GM18517 (cell line): ENCODE measurements at regions not wholly inside any gene's neighbourhood (a gene's known extent, or its start where the extent isn't known, plus 50 kb on each side); places are given as distances from the start of the nearest gene placed in this dataset.
"Not testable (repeated sequence)": the region's sequence is repeated elsewhere in the genome, so short reads cannot be mapped to it uniquely, and the experiment has no call there.

Source experiments
- ATAC-seq: cut with Tn5 transposase; IDR thresholded peaks from one replicate; pipeline ENCODE4 v1.9.1; 2021; ENCODE audit warnings: mild to moderate bottlenecking, moderate library complexity; ENCODE audit not compliant: unreplicated experiment

GRCh38 chr2:60252581-60253150 lies 300.8 kb downstream of the BCL11A start:
- no peak for ATAC-seq

DNA sequence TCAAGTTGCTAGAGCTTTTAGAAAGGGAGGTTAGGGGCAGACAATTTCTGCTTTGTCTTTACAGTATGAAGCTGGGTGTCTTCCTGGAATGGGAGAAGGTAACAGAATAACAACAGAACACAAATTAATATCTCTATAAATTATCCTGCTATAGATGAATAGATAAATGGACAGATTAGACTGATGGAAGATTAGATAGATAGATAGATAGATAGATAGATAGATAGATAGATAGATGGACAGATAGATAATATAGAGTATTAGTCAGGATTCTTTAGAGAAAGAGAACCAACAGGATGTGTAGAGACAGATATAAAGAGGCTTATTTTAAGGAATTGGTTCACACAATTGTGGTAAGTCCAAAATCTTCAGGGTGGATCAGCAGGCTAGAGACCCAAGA lies 302.2 kb downstream of the BCL11A start:
- no peak for ATAC-seq

DNA sequence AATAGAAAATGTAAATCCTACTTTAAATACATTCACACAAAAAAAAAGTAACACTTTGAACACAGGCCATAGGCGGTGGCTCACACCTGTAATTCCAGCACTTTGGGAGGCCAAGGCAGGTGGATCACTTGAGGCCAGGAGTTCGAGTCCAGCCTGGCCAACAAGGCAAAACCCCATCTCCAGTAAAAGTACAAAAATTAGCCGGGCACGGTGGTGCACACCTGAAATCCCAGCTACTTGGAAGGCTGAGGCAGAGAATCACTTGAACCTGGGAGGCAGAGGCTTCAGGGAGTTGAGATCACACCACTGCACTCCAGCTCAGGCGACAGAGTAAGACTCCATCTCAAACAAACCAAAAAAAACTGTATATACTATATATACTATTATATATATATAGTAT lies 303.6 kb downstream of the BCL11A start:
- ATAC-seq, result no peak

- no peak for ATAC-seq
Observed at GRCh38 chr2:60247471-60247870, 306.0 kb downstream of the BCL11A start.

DNA sequence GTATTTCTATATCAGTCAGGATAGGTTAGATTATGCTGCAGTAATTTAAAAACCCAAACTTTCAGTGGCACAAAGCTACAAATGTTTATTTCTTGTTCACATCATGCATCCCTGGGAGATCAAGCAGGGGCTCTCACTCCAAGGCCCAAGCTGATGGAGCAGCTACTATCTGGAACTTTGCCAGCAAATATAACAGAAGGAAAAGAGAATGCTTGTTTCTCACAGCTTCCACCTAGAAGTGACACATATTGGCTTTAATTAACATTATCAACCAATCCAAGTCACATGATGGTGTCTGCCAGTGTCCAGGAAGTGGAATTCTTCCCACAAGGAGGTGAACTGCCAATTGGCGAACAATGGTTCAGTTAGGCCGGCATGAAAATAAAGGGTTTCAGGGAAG lies 306.9 kb downstream of the BCL11A start:
- ATAC-seq, result no peak

GRCh38 chr2:60234274-60234986 lies 319.0 kb downstream of the BCL11A start:
- ATAC-seq, result no peak

- no peak for ATAC-seq
Observed at GRCh38 chr2:60230596-60230995, 322.9 kb downstream of the BCL11A start.

- no peak for ATAC-seq
Observed at GRCh38 chr2:60230037-60230436, 323.4 kb downstream of the BCL11A start.

DNA sequence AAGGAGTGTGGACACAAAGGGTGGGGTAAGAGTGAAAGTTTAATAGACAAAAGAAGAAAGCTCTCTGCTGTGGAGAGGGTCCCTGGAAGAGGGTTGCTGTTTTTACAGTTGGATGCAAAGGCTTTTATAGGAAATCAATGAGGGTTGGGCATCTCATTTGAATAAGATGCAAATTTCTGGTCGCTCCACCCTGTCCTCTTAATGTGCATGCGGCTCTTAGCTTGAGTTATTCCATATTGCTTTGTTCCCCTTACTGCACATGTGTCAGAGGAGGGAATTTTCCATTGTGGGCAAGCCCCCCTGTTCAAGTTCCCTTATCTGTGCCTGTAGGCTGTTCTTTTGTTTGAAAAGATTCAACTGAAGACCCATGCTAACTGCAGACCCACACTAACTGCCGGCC lies 326.5 kb downstream of the BCL11A start:
- ATAC-seq, result no peak

DNA sequence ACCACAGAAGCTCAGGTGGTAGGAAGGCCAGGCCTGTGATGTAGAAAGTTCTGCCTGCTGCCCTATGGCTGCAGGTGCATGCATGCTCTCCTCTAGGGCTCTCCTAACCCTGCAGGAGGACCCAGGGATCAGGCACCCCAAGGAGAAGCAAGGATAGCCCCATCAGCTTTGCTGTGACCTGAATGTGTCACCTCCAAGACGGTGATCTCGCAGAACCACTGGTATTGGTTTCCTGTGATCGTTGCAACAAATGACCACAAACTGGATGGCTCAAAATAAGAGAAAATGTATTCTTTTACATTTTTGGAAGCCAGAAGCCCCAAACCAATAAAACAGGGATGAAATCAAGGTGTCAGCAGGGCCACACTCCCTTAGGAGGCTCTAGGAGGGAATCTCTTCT lies 327.3 kb downstream of the BCL11A start:
- ATAC-seq, result no peak

DNA sequence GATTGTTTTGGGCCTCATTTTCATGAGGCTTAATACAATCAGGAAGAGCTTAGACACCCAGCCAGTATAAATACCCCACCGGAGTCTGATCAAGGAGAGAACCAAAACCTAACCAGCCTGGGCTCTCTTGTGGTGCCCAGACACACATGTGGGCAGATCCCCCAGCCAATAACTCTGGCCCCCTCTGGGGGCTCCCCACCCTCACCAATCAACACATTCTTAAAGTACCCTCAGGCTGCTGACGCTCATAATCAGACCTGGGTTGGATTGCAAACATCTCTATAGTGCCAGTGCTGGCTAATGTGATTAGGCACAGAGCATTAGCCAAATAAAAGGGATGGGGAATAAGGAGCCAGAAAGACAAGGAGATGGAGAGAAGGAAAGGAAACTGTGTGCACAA lies 329.6 kb downstream of the BCL11A start:
- ATAC-seq, result no peak

GRCh38 chr2:60221098-60221497 lies 332.4 kb downstream of the BCL11A start:
- no peak for ATAC-seq

DNA sequence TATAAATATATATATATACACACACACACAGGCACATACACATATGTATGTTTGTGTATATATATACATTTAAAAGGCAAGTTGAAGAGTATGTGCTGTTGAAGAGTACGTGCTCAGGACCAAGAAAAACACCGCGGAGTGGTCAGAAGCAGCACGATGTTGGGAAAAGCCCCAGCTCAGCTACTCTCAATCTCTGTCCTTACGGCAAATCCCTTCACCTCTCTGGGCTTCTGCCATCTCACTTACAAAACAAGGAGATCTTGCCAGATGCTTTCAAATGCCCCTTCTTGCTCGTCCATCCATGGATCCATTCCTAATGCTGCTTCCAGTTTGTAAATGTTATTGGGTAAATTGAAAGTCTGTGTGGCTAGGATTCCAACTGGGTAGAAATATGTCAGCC lies 333.9 kb downstream of the BCL11A start:
- no peak for ATAC-seq

DNA sequence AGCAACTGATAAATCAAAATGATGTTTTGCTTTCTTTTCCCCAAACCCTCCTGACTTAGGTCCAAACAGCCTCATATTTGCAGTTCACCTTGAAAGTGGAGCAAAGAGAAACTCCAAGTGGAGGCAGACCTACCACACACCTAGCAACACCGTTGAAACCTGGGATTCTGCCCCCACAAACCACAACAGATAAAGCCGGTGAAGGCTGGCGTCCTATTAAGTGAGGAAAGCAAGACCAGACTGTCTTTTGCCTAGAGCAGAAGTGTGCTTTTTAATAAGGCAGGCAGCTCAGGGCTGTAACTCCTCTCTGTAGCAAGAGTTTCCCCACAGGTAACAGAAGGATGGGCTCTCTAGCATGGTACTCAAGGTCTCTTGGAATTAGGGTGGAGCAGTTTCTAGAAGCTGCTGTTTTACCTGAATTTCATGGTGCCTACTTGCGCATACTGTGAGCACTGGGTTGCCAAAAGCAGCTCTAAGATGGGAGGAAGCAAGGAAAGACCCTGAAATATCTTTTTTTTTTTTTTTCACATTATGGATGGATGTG lies 336.9 kb downstream of the BCL11A start:
- no peak for ATAC-seq

GRCh38 chr2:60215386-60215901 lies 338.0 kb downstream of the BCL11A start:
- ATAC-seq, result no peak

GRCh38 chr2:60214626-60214875 lies 338.9 kb downstream of the BCL11A start:
- no peak for ATAC-seq

DNA sequence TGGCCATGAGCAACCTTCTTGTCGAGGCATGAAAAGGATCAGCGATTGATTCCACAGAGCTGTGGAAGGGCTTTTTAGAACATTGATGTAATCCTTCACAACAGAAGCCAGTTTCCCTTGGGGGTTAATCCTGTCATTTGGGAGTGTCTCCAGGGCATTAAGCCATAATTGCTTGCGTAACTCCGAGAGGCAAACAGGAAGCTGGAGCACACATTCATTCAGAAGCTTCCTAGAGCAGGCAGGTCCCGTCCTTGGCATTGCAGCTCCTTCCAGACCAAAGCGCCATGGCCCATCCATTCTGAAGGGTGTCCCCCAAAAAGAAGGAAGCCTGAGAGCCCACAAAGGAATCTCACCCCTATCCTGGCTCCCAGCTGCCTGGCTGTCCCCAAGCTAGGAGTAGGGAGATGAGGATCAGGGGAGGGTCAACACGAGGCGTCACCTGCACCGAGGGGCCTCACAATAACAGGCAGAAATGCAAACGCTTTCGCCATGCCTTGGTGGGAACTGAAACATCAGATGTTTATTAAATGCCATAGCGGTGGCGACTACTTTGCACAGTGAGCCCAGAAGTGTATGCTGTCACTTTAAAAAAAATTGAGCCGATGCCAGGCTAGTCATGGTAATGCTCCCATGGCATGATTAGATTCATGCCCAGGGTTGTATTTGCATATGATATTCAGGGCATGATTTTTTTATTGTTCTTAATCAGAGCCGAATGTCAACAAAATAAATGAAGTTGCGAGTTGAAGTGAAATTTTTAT lies 339.4 kb downstream of the BCL11A start:
- ATAC-seq, result no peak

- ATAC-seq, result no peak
Observed at GRCh38 chr2:60212181-60212945, 341.1 kb downstream of the BCL11A start.

- ATAC-seq, result not testable (repeated sequence)
Observed at GRCh38 chr2:60189006-60189405, 364.4 kb downstream of the BCL11A start.

GRCh38 chr2:60175290-60175689 lies 378.2 kb downstream of the BCL11A start:
- no peak for ATAC-seq

GRCh38 chr2:60174146-60174545 lies 379.3 kb downstream of the BCL11A start:
- ATAC-seq, result no peak
